ENCODE measurements at regions not wholly inside any gene's neighbourhood (a gene's known extent, or its start where the extent isn't known, plus 50 kb on each side); places are given as distances from the start of the nearest gene placed in this dataset.

DNA sequence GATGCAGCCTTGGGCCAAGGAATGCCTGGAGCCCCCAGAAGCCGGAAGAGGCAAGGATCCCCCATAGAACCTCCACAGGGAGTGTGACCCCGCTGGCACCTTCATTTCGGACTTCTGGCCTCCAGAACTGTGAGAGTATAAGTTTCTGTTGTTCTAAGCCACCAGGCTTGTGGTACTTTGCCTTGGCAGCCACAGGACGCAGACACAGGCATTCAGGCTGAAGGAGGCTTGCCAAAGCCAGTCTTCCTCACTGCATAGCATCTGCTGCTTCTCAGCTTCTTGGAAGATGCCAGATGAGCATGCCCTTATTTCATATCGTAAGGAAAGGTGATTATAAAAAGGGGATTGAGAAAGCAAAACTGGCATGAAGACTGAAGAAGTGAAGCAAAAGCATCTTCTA lies 61.1 kb upstream of the TAS2R1 start:
- TF ChIP-seq, protein P1, sequence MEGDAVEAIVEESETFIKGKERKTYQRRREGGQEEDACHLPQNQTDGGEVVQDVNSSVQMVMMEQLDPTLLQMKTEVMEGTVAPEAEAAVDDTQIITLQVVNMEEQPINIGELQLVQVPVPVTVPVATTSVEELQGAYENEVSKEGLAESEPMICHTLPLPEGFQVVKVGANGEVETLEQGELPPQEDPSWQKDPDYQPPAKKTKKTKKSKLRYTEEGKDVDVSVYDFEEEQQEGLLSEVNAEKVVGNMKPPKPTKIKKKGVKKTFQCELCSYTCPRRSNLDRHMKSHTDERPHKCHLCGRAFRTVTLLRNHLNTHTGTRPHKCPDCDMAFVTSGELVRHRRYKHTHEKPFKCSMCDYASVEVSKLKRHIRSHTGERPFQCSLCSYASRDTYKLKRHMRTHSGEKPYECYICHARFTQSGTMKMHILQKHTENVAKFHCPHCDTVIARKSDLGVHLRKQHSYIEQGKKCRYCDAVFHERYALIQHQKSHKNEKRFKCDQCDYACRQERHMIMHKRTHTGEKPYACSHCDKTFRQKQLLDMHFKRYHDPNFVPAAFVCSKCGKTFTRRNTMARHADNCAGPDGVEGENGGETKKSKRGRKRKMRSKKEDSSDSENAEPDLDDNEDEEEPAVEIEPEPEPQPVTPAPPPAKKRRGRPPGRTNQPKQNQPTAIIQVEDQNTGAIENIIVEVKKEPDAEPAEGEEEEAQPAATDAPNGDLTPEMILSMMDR (conservative IDR thresholded peaks at IDR 0.05; ENCODE audit: low read depth, low read length), result no peak
- TF ChIP-seq POLR2A (IDR thresholded peaks at IDR 0.05; ENCODE audit: low read depth, low read length) (no peak), RAD21 (IDR thresholded peaks at IDR 0.05; ENCODE audit: low read length) (no peak), FOS (IDR thresholded peaks at IDR 0.05; ENCODE audit: low read depth, low read length) (no peak), CHD1 (IDR thresholded peaks at IDR 0.05; ENCODE audit: low read depth, low read length) (no peak), MXI1 (IDR thresholded peaks at IDR 0.05; ENCODE audit: borderline replicate concordance, low read depth, low read length) (no peak), CEBPB (IDR thresholded peaks at IDR 0.05; ENCODE audit: low read depth, low read length) (no peak)
- TF ChIP-seq, protein P2, sequence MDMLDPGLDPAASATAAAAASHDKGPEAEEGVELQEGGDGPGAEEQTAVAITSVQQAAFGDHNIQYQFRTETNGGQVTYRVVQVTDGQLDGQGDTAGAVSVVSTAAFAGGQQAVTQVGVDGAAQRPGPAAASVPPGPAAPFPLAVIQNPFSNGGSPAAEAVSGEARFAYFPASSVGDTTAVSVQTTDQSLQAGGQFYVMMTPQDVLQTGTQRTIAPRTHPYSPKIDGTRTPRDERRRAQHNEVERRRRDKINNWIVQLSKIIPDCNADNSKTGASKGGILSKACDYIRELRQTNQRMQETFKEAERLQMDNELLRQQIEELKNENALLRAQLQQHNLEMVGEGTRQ (IDR thresholded peaks at IDR 0.05; ENCODE audit: low read depth, low read length), result no peak

All from IMR-90 (cell line).